HK-2 (cell line): ENCODE measurements at regions not wholly inside any gene's neighbourhood (a gene's known extent, or its start where the extent isn't known, plus 50 kb on each side); places are given as distances from the start of the nearest gene placed in this dataset.
"Not testable (repeated sequence)": the region's sequence is repeated elsewhere in the genome, so short reads cannot be mapped to it uniquely, and the experiment has no call there.

Experiments
- DNase-seq: peaks from one replicate; pipeline ENCODE4 v3.0.0-alpha.2; 2018; ENCODE audit not compliant: unreplicated experiment

DNA sequence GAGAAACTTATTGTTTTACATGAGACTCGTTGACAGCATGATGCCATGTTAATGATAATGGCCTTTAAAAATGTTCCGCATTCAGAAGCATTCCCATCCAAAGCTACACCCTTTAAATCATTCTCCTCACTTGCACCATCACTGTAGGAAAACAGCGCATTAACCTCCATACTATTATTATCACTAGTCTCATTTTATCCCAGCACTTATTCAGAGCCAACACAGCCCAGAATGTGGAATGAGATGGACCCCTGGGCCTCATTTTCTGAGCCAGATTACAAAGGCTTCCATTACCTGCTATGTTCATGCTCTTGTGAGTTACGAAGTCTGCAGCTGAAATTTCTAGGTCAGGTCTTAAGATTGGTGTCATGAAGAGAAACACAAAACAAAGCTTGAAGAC is 159.4 kb downstream of the HS3ST3A1 start:
- no peak for DNase-seq

DNA sequence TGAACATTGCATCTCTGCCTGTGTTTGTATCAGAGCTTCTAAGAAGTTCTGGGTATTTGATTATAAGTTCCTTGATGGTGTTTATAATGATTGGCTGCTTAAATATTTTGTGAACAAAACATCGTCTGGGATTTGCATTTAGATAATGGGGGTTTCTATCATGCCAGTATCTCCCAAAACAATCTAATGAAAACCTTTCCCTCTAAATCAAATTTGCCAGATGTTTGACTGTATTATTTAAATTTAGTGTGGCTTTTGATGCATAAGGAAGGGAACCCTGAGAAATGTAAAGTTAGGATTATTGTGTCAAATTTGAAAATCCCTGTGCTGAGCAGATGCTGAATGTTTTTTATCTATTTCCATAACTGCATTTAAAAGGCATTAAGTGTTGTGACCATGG is 159.9 kb downstream of the HS3ST3A1 start:
- DNase-seq: no peak

DNA sequence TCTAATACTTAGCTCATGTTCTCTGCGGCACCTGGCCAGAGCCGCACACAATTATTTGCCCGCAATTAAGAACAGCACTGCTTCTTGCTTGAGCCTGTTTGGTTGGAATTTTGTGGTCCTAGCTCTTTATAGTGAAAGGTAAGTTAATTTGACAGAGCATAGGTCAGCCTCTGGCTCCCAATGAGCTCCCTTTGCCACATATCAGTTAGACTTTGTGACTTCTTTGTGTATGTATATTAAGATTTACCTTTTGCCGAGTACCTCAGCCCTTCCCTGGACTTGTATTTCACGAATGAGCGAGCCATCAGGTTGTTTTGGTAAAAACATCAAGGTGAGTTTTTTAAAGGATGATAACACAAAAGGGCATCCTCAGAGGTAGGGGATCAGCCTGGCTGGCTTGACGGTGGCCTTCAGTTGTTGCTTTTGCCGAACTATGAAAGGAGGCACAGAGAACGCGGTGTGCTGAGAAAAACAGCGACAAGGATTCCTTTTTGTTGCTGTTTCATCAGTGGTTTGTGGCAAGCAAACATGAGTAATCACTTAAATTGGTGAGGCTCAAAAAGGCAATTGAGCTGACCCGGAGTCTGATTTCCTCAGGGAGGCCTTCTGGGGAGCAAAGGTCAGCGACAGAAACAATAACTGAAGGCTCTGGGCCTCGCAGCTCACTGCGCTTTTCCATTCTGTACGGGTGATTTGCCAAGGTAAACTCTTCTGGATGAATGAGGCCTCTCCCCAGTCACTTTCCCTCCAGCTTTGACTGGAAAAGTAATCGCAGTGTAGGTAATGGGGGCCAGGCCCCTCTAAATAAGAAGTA is 163.6 kb downstream of the HS3ST3A1 start:
- DNase-seq: peak; percentile 36

DNA sequence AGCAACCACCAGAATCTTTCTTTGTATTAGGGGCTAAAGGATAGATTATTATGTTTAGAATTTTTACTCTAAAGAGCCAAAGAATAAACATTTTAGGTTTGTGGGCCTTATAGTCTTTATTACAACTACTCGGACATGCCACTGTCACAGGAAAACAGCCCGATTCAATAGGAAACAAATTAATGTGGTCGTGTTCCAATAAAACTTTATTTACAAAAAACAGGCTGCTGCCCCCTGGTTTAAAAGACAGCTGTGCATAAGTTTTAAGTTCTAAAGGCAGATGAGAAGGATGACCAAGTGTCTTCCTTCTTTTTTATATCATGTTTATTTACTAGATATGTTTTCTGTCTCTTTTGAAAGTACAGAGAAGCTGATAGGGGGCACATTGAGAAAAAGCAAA is 166.5 kb downstream of the HS3ST3A1 start:
- no peak for DNase-seq

DNA sequence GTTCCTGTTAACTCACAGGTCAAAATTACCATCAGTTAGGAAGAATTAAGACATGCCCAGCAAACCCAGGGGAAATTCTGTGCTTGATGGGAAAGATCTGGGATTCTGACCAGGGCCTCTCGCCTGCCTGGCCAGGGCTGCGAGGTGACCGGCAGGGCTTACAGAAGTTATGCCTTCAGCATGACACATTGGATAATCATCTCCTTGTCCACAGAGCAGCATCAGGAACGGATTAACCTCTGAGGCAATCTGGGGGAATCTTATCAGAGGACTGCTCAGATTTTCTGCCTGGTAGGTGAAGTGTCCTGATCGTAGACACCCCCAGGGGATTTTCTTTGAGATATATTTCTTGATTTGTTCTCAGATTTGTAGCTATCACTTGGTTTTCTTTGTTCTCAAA is 172.5 kb downstream of the HS3ST3A1 start:
- peak; percentile 51 for DNase-seq

DNA sequence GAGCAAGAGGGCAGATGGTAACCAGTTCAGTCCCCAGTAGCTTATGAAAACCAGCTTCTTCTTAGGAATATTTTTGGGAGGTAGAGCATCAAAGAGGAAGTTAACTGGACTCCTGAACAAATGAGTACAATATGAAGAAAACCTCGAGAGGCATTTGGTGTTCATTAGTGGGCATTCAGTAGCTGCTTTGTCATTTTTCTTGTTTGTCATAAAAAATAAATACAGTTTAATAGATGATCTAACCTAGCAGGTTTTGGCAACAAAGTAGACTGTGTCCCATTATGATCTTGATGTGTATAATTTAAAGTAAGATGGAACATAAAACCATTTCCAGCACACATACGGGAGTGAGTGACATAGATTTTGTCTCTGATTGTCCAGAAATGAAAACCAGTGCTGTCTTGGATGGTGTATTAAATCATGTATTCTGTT is 173.1 kb downstream of the HS3ST3A1 start:
- DNase-seq: no peak

DNA sequence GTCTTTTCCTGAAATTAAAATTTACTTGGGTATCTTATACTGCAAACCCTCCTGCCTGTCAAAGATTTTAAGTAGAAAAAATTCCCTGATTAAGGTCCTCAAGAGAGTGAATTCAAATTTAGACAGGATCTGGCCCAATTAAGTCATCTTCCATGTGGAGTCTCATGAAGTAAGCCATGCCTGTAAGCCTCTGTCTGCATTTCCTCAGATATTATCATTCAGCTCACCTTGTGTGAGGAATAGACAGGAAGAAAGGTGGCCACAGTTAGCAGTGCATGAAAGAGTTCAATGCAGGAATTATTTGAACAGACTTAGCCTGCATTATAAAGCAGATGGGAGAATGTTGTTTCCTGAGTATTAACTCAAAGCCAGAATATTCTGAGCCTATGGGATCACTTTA is 174.7 kb downstream of the HS3ST3A1 start:
- DNase-seq: no peak

DNA sequence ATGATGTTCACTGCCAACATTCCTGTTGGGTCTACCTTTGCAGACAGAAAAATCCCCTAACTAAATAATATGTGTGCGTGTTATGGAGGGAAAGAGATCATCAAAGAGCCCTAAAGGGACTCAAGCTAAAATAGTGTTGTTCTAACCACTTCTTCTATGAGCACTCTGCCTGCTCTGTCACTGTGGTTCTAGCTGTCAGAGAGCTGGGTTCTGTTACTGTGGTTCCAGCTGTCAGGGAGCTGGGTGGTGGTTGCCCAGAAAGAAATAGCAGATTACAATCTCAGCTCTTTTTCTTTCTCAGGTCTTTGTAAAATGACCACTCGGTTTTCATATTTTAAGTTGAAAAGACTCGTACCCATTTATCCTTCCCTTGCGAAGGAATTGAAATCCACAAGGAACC is 176.3 kb downstream of the HS3ST3A1 start:
- DNase-seq: no peak

DNA sequence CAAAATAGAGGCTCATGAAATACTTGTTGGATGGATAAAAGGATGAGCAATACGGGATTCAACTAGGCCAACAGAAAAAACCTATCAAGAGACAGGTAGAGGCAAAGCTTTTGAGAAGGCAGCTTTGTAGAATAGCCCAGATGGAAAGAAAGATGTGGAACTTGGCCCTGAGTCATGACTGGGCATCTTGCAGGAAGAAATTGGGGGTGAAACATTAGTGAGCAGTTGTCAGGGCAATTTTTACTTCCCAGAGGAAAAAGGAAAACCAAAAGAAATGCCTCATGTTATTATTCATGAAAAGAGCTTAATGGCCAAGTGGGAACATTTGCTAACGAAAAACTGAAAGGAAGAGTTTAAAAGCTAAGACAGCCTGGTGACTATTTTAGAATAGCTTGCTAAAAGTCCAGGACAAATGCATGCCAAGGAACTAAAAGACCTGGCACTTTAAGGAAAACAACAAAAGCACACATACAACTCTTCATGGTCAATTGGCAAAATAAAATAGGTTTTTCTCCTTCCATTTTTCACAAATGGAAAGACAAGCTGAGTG is 180.1 kb downstream of the HS3ST3A1 start:
- DNase-seq: no peak

DNA sequence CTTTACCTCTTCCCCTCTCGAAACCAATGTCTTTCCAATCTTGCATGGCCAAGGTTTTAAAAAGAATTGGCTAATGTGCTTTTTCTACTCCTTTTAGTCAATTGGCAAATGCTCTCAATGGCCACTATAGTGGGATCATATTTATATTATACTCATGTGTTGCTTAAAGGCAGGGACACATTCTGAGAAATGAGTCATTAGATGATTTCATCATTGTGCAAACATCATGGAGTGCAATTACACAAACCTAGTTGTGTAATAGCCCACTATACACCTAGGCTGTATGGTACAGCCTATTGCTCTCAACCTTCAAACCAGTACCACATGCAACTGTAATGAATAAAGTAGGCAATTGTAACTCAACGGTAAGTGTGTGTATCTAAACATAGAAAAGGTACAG is 180.9 kb downstream of the HS3ST3A1 start:
- no peak for DNase-seq

DNA sequence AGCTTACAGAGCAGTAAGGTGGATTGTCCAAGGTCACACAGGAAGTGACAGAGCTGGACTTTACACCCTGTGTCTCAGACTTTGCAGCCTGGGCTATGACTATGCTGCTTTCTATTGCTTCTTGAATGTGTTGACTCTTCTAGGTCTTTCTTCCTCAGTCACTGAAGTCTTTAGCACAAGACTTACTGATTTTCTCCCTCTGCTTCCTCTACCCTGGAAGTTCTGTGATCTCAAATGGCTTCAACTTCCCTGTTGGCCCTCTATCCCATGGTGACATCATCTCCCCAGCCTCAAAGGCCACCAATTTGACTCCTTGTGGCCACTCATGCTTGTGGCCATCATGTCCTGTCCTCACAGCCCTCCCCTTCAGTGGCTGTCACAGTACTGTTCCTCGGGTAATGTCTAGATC is 181.3 kb downstream of the HS3ST3A1 start:
- no peak for DNase-seq

DNA sequence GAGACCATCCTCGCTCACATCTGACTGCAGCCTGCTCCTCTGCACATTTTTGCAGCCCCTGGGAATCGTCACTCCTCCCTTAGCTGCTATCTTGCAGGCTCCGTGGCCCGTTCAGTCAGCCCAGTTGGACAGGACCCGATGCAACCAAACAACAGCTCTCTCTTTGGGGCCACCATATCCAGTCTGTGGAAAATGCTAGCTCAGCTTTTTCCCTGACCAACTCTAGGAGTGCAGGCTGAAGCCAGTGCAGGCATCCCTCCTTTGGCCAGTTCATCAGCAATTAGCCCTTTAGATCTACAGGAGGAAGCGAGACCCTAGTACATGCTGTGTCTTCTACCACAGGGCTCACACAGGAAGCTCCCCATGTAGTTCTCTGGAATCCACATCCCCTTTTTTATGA is 182.1 kb downstream of the HS3ST3A1 start:
- no peak for DNase-seq

DNA sequence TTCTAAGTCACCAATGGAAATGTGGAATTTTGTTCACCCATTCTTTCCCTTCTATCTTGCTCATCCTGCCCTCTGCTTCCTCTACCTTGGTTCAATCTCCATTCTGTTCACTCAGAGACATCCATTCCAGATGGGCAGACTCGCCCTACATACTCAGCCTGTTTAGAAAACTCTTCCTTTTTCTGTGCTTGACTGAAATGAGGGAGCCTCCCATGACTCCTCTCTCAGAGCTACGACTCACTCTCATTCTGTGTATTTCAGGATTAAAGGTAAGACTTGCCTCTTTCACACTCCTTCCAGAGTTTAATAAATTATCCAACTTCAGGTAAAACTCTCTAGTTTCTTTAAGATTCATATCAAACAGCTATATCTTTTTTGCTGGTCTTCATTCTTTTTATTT is 182.8 kb downstream of the HS3ST3A1 start:
- no peak for DNase-seq

DNA sequence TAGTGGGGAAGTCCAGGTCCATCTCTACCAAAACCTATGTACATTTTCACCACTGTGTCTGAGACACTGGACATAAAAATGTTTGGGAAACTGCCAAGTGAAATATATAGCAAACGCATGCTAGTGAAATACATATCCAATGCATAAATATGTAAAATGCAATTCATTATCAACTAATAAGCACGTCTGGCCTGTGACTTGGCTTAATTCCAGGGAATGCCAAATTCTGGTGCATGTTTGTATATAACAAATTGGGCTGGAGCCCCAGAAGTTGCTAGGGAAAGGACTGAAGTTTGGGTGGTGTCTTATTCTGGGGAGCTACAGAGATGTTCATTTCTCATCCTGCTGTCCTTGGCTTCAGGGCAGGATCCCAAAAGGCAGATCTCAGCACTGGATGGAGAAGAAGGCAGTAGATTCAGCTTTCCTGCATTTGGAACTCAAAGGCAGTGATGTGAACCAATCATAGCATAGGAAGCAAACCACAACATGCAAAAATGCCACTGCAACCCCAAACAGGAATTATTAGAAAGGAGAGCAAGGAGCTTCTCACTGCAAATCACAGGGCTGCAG is 184.3 kb downstream of the HS3ST3A1 start:
- no peak for DNase-seq

DNA sequence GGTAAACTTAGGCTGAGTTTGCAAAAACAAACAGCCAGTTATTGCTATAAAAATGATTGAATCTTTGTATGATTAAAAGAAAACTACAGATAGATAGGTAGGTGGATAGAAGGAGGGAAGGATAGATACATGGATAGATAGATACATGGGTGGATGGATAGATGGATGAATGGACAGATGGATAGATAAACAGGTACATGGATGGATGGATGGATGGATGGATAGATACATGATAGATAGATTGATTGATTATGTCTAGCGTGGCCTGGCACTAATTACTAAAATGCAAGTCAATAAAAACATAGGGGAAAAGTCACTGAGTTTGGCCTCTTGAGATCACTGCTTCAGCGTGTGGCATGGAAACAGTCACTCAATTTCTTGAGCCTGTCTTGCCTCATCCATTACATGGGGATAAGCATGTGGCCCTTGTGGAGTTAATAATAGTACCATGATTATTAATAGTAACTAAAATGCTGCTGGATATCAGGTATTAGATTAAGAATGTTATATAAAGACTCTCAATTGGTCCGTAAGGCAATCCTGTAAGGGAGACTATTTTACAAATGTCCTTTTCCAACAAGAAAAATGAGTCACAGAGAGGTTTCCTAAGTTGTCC is 184.9 kb downstream of the HS3ST3A1 start:
- DNase-seq: no peak

DNA sequence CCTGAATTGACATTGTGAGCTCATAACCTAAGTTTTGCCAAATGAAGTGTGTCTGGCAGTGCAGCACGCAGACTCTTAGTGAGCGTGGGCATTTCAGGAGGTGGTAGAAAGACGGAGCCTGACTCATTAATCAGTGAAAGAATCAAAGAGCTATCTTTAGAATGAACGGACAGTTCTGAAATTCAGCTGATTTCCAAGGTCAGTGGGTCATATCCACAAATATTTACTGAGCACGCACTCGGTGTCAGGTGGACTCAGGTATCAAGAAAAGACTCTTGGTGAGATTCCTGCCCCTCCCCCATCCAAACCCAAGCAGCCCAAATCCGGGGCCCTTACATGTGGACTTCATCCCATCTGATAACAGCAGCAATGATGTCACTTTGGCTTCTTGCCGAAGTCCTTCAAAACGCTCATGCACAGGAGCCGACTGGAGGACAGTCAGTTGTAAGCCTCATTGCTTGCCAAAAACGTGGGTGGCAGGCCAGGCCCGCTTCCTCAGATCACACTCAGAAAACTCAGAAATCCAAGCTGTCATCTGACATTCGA is 185.8 kb downstream of the HS3ST3A1 start:
- DNase-seq: peak; percentile 49

DNA sequence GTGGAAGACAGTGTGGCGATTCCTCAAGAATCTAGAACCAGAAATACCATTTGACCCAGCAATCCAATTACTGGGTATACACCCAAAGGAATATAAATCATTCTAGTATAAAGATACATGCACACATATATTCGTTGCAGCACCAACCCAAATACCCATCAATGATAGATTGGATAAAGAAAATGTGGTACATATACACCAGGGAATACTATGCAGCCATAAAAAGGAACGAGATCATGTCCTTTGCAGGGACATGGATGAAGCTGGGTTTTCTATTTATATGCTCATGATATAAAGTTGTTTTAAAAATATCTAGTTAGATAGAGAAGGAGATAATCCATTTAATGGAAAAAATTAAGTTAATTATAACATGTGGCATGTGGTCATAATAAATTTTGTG is 186.5 kb downstream of the HS3ST3A1 start:
- not testable (repeated sequence) for DNase-seq

DNA sequence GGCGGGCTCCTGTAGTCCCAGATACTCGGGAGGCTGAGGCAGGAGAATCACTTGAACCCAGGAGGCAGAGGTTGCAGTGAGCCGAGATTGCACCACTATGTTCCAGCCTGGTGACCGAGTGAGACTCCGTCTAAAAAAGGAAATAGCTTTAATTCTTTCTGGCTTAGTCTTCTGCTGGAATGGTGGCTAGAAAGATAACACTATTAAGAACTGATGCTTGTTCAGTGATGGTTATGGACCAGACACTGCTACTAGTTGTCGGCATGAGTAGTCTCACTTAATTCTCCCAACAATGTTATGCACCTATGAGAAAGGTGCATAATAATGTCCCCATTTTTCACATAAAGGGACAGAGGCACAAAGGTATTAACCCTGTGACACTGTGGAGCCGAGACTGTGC is 188.7 kb downstream of the HS3ST3A1 start:
- DNase-seq: no peak

DNA sequence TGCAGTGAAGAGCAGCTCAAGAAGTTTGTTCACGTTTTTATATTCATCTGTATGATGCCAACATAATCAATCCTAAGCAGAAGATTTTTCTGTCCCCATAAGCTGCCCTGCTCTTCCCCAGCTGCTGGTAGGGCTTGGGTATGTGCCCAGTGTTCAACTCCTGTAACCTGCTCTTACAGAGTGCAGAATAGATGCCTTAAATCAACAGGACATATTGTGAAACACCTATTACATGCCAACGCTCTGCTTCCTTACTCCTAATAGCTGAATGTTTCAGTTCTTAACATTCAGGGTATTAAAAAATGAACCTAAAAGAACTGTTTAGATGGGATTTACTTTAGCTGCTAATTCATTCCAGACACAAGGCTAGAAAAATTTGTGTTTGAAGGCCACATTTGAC is 190.9 kb downstream of the HS3ST3A1 start:
- no peak for DNase-seq

DNA sequence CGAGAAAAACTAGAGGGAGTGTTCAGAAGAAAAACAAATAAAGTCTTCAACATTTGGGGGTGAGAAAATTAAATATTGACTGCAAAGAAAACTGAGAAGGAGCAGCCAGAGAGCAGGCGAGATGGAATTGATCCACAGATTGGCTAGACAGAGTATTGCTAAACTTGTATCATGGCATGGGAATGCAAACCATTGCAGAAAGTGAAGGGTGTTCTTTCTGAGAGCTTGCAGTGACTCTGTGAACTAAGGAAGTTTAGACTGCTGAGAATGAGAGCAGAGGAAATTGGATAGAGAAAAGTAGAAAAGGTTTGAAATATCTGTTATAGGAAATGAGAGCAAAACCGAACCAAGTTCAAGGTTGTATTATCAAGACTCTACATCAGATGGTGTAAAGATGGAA is 191.5 kb downstream of the HS3ST3A1 start:
- DNase-seq: no peak

DNA sequence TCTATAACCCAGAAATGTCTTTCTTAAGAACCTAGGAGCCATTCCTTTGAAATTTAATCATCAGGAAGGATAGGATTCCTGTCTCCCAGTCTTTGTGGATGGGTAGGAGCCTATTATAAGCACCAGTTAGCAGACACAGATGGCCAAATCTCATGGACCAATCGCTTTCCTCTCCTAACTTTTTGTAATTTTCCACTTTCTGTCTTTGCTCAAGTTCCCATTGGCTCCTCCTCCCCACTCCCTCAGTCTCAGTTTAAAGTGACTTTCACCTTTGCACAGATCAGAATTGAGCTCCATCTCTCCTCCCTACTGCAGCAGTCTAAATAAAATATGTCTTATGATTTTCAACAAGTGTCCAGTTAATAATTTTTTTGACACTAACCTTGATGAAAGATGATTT is 192.3 kb downstream of the HS3ST3A1 start:
- no peak for DNase-seq

DNA sequence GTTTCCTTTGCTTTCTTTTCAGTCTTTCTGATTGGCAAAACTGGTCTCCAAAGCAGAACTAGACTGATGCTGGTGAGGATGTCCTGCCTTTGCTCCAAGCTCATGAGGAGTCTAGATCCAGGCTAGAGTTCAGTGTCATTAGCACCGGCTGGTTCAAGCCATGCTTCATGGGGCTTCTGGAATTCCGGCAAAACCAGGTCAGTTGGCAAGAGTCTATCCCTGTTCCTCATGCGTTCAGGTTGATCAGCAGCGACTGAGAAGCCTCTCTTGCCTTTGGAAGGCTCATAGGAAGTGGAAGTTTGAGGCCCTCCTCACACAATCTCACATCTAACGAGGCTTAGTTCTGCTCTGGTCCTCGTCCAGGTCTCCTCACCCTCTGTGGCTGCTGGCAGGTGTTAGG is 194.3 kb downstream of the HS3ST3A1 start:
- no peak for DNase-seq

DNA sequence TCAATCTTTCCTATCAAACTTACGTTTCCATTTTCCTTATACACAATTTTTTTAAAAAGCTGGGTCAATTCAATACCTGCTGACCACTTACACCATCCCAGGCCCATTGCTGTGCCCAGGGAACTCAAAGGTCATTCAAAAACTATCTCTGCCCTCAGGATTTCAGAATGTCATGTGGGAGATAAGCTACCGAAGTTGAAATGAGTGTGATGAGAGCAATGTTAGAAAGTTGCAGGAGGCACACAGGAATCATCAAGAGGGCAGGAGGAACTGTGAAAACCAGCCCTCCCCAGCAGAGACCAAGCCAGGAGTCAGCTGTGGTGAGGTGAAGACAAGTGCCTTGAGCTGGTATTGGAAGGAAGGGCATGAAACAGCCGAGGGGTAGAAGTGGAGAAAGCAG is 195.9 kb downstream of the HS3ST3A1 start:
- DNase-seq: no peak
